OCI-LY1 (cell line): ENCODE measurements at regions not wholly inside any gene's neighbourhood (a gene's known extent, or its start where the extent isn't known, plus 50 kb on each side); places are given as distances from the start of the nearest gene placed in this dataset.

Source experiments
- H2AFZ ChIP-seq: fragments of 200-600 bp; sonication (generic), shearing (Covaris generic); 2 replicates; pipeline ENCODE4 v1.6.0; 2014; ENCODE audit warnings: antibody characterized with exemption, mild to moderate bottlenecking, low read length
- H3F3A ChIP-seq: fragments of 200-600 bp; sonication (generic), shearing (Covaris generic); 2 replicates; pipeline ENCODE4 v1.6.0; 2014; ENCODE audit warnings: mild to moderate bottlenecking, antibody characterized with exemption, low read length, moderate library complexity; ENCODE audit not compliant: insufficient read depth
- H3K27ac ChIP-seq: fragments of 200-600 bp; sonication (generic); 2 replicates; pipeline ENCODE4 v1.5.1; 2014; ENCODE audit warnings: low read length, mixed run types, mild to moderate bottlenecking, low read depth; ENCODE audit not compliant: poor library complexity, severe bottlenecking
- H3K27me3 ChIP-seq: fragments of 200-600 bp; sonication (generic); 2 replicates; pipeline ENCODE4 v1.6.0; 2014; ENCODE audit warnings: antibody characterized with exemption, mild to moderate bottlenecking, low read length, moderate library complexity; ENCODE audit not compliant: insufficient read depth
- H3K36me3 ChIP-seq: fragments of 200-600 bp; sonication (generic); 2 replicates; pipeline ENCODE4 v1.6.1; 2014; ENCODE audit warnings: mild to moderate bottlenecking, antibody characterized with exemption, low read length, moderate library complexity, mixed read lengths; ENCODE audit not compliant: insufficient read depth
- H3K4me1 ChIP-seq: fragments of 200-600 bp; sonication (generic); 2 replicates; pipeline ENCODE4 v1.5.1; 2014; ENCODE audit warnings: mild to moderate bottlenecking, low read length, moderate library complexity; ENCODE audit not compliant: insufficient read depth, severe bottlenecking
- H3K4me2 ChIP-seq: fragments of 200-600 bp; sonication (generic), shearing (Covaris generic); 2 replicates; pipeline ENCODE4 v1.6.1; 2014; ENCODE audit warnings: low read length
- H3K4me3 ChIP-seq: fragments of 200-600 bp; sonication (generic); 2 replicates; pipeline ENCODE4 v1.5.1; 2014; ENCODE audit warnings: low read length, low read depth, mild to moderate bottlenecking, mixed read lengths; ENCODE audit not compliant: poor library complexity, severe bottlenecking
- H3K79me2 ChIP-seq: fragments of 200-600 bp; shearing (Covaris generic); 2 replicates; pipeline ENCODE4 v1.6.1; 2016; ENCODE audit warnings: mixed run types, low read length, mixed read lengths; ENCODE audit not compliant: insufficient read depth
- H3K9ac ChIP-seq: fragments of 200-600 bp; sonication (generic), shearing (Covaris generic); 2 replicates; pipeline ENCODE4 v1.6.1; 2014; ENCODE audit warnings: mild to moderate bottlenecking, low read length, mixed read lengths
- H3K9me2 ChIP-seq: fragments of 200-600 bp; sonication (generic), shearing (Covaris generic); 2 replicates; pipeline ENCODE4 v1.6.1; 2014; ENCODE audit warnings: low read depth, mild to moderate bottlenecking, low read length, mixed read lengths
- H3K9me3 ChIP-seq: fragments of 200-600 bp; shearing (Covaris generic); 2 replicates; pipeline ENCODE4 v1.6.1; 2014; ENCODE audit warnings: low read length, mixed read lengths
- H4K20me1 ChIP-seq: fragments of 200-600 bp; sonication (generic), shearing (Covaris generic); 2 replicates; pipeline ENCODE4 v1.6.0; 2016; ENCODE audit warnings: mild to moderate bottlenecking, low read length; ENCODE audit not compliant: insufficient read depth
- CTCF ChIP-seq: fragments of 200-600 bp; sonication (generic), shearing (Covaris generic); IDR thresholded peaks from 2 replicates; pipeline ENCODE4 v1.5.1; 2017; ENCODE audit warnings: mild to moderate bottlenecking, antibody characterized with exemption, low read length, moderate library complexity, mixed read lengths
- EZH2 ChIP-seq: fragments of 200-600 bp; sonication (generic), shearing (Covaris generic); IDR thresholded peaks from 2 replicates; pipeline ENCODE4 v1.8.0; 2017; ENCODE audit warnings: borderline replicate concordance, mixed run types, mild to moderate bottlenecking, antibody characterized with exemption, low read length, moderate library complexity, mixed read lengths

DNA sequence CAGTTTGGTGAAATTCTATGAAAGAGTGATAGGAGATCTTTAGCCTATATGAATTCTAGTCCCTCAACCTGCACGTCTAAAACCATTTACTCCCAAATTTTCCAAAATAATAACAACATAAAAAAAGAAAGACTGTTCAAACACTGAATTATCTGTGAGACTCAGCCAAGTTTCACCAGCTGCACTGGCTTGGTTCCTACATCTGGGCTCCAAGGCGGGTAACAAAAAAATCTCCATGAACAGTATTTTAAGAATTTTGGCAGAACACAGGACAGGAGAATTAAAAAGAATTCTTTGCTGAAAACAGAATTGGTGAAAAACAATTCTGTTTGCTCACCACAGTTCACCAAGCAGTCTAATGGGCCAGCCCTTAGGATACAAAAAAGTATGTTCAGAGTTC lies 536.8 kb upstream of the ATP2B1 start:
- Histone ChIP-seq H2AFZ (no peak overlapping the region), H3K27ac (no peak overlapping the region), H3K4me2 (no peak overlapping the region), H3K9me2 (no peaks in the 10 kb centered on the region), H3K79me2 (no peaks in the 10 kb centered on the region), H4K20me1 (no peaks in the 10 kb centered on the region), H3K9me3 (no peaks in the 10 kb centered on the region), H3K27me3 (no peaks in the 10 kb centered on the region), H3K9ac (no peak overlapping the region), H3K4me1 (no peaks in the 10 kb centered on the region), H3K4me3 (no peak overlapping the region), H3F3A (no peaks in the 10 kb centered on the region), H3K36me3 (no peaks in the 10 kb centered on the region)
- TF ChIP-seq CTCF (no peak), EZH2 (no peak)

GRCh38 chr12:90244232-90244631 lies 535.6 kb upstream of the ATP2B1 start:
- H3K36me3 ChIP-seq: no peaks in the 10 kb centered on the region
- H2AFZ ChIP-seq: no peak overlapping the region
- H3K4me2 ChIP-seq: no peak overlapping the region
- H3K9ac ChIP-seq: no peak overlapping the region
- H3K9me2 ChIP-seq: no peaks in the 10 kb centered on the region
- H3K27me3 ChIP-seq: no peaks in the 10 kb centered on the region
- no peaks in the 10 kb centered on the region for H4K20me1 ChIP-seq
- no peaks in the 10 kb centered on the region for H3F3A ChIP-seq
- no peaks in the 10 kb centered on the region for H3K4me1 ChIP-seq
- H3K27ac ChIP-seq: no peak overlapping the region
- H3K4me3 ChIP-seq: no peak overlapping the region
- no peaks in the 10 kb centered on the region for H3K79me2 ChIP-seq
- H3K9me3 ChIP-seq: no peaks in the 10 kb centered on the region
- TF ChIP-seq EZH2: no peak
- no peak for TF ChIP-seq CTCF

DNA sequence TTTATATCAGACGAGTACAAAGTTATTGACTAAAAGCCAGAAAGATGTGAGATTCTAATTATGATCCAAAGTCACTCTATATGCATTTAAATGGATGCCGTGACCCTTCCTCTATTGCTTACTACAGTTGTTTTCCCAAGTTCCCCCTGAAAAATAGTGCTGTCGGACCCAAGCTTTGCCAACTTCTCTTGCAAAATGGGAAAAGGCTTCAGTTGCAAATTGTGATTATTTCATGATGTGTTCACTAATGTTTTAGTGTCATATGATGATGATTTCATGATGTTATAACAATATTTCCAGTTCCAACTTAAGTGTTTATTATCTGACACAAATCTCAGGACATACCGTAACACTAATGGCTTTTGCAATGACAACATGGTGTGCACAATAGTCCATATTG lies 534.6 kb upstream of the ATP2B1 start:
- no peak overlapping the region for H3K9ac ChIP-seq
- no peaks in the 10 kb centered on the region for H3K4me1 ChIP-seq
- H3K36me3 ChIP-seq: no peaks in the 10 kb centered on the region
- no peak overlapping the region for H3K4me3 ChIP-seq
- H3K79me2 ChIP-seq: no peaks in the 10 kb centered on the region
- no peaks in the 10 kb centered on the region for H3K9me3 ChIP-seq
- no peak overlapping the region for H3K4me2 ChIP-seq
- TF ChIP-seq CTCF (no peak), EZH2 (no peak)
- no peaks in the 10 kb centered on the region for H3F3A ChIP-seq
- no peak overlapping the region for H3K27ac ChIP-seq
- H4K20me1 ChIP-seq: no peaks in the 10 kb centered on the region
- no peak overlapping the region for H2AFZ ChIP-seq
- H3K27me3 ChIP-seq: no peaks in the 10 kb centered on the region
- H3K9me2 ChIP-seq: no peaks in the 10 kb centered on the region
